OCI-LY1 (cell line): ENCODE measurements at regions not wholly inside any gene's neighbourhood (a gene's known extent, or its start where the extent isn't known, plus 50 kb on each side); places are given as distances from the start of the nearest gene placed in this dataset.

Experiments used
- H2AFZ ChIP-seq: fragments of 200-600 bp; sonication (generic), shearing (Covaris generic); 2 replicates; pipeline ENCODE4 v1.6.0; 2014; ENCODE audit warnings: antibody characterized with exemption, mild to moderate bottlenecking, low read length
- H3F3A ChIP-seq: fragments of 200-600 bp; sonication (generic), shearing (Covaris generic); 2 replicates; pipeline ENCODE4 v1.6.0; 2014; ENCODE audit warnings: mild to moderate bottlenecking, antibody characterized with exemption, low read length, moderate library complexity; ENCODE audit not compliant: insufficient read depth
- H3K27ac ChIP-seq: fragments of 200-600 bp; sonication (generic); 2 replicates; pipeline ENCODE4 v1.5.1; 2014; ENCODE audit warnings: low read length, mixed run types, mild to moderate bottlenecking, low read depth; ENCODE audit not compliant: poor library complexity, severe bottlenecking
- H3K27me3 ChIP-seq: fragments of 200-600 bp; sonication (generic); 2 replicates; pipeline ENCODE4 v1.6.0; 2014; ENCODE audit warnings: antibody characterized with exemption, mild to moderate bottlenecking, low read length, moderate library complexity; ENCODE audit not compliant: insufficient read depth
- H3K36me3 ChIP-seq: fragments of 200-600 bp; sonication (generic); 2 replicates; pipeline ENCODE4 v1.6.1; 2014; ENCODE audit warnings: mild to moderate bottlenecking, antibody characterized with exemption, low read length, moderate library complexity, mixed read lengths; ENCODE audit not compliant: insufficient read depth
- H3K4me1 ChIP-seq: fragments of 200-600 bp; sonication (generic); 2 replicates; pipeline ENCODE4 v1.5.1; 2014; ENCODE audit warnings: mild to moderate bottlenecking, low read length, moderate library complexity; ENCODE audit not compliant: insufficient read depth, severe bottlenecking
- H3K4me2 ChIP-seq: fragments of 200-600 bp; sonication (generic), shearing (Covaris generic); 2 replicates; pipeline ENCODE4 v1.6.1; 2014; ENCODE audit warnings: low read length
- H3K4me3 ChIP-seq: fragments of 200-600 bp; sonication (generic); 2 replicates; pipeline ENCODE4 v1.5.1; 2014; ENCODE audit warnings: low read length, low read depth, mild to moderate bottlenecking, mixed read lengths; ENCODE audit not compliant: poor library complexity, severe bottlenecking
- H3K79me2 ChIP-seq: fragments of 200-600 bp; shearing (Covaris generic); 2 replicates; pipeline ENCODE4 v1.6.1; 2016; ENCODE audit warnings: mixed run types, low read length, mixed read lengths; ENCODE audit not compliant: insufficient read depth
- H3K9ac ChIP-seq: fragments of 200-600 bp; sonication (generic), shearing (Covaris generic); 2 replicates; pipeline ENCODE4 v1.6.1; 2014; ENCODE audit warnings: mild to moderate bottlenecking, low read length, mixed read lengths
- H3K9me2 ChIP-seq: fragments of 200-600 bp; sonication (generic), shearing (Covaris generic); 2 replicates; pipeline ENCODE4 v1.6.1; 2014; ENCODE audit warnings: low read depth, mild to moderate bottlenecking, low read length, mixed read lengths
- H3K9me3 ChIP-seq: fragments of 200-600 bp; shearing (Covaris generic); 2 replicates; pipeline ENCODE4 v1.6.1; 2014; ENCODE audit warnings: low read length, mixed read lengths
- H4K20me1 ChIP-seq: fragments of 200-600 bp; sonication (generic), shearing (Covaris generic); 2 replicates; pipeline ENCODE4 v1.6.0; 2016; ENCODE audit warnings: mild to moderate bottlenecking, low read length; ENCODE audit not compliant: insufficient read depth
- EZH2 ChIP-seq: fragments of 200-600 bp; sonication (generic), shearing (Covaris generic); IDR thresholded peaks from 2 replicates; pipeline ENCODE4 v1.8.0; 2017; ENCODE audit warnings: borderline replicate concordance, mixed run types, mild to moderate bottlenecking, antibody characterized with exemption, low read length, moderate library complexity, mixed read lengths
- TF ChIP-seq, protein P1 (sequence below): fragments of 200-600 bp; sonication (generic), shearing (Covaris generic); IDR thresholded peaks from 2 replicates; pipeline ENCODE4 v1.5.1; 2017; ENCODE audit warnings: mild to moderate bottlenecking, antibody characterized with exemption, low read length, moderate library complexity, mixed read lengths

DNA sequence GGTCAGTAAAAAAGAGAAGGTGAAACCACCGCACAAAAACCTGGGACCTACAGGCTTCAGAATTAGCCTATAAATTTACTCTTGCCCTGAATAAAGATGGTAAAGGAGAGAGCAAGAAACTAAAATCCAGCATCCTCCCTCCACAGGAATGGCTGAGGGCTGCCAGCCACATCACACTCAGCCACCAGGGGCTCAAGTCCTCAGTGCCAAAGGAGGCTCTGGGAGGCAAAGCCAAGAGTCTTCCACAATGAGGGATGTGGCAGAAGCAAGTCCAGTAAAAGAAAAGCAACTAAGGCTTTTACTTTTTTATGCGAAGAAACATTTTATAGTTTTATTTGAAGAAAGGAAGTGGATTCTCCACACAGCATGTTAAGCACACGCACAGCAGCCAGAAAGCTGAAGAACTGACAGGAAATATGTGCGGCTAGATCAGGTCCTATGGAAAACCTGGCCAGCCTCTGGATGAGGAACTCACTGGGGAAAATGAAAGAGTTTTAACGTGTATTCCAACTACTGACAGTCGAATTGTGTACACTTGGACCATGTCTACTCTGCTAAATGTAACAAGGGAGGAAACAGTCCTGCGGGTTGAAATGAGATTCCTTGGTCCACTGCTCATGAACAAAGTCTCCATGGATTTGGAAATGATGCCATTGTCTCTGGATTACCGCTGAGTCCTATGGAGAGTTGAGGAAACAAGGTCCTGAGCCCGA lies 219.4 kb upstream of the SSTR4 start:
- Histone ChIP-seq H3F3A (no peaks in the 10 kb centered on the region), H3K36me3 (no peaks in the 10 kb centered on the region), H3K27ac (no peak overlapping the region), H3K4me2 (no peak overlapping the region), H3K4me1 (no peaks in the 10 kb centered on the region), H3K4me3 (no peak overlapping the region), H3K9me2 (no peaks in the 10 kb centered on the region), H2AFZ (no peak overlapping the region), H3K79me2 (no peaks in the 10 kb centered on the region), H3K9ac (no peak overlapping the region), H4K20me1 (no peaks in the 10 kb centered on the region), H3K27me3 (no peaks in the 10 kb centered on the region), H3K9me3 (no peaks in the 10 kb centered on the region)
- TF ChIP-seq, protein P1, sequence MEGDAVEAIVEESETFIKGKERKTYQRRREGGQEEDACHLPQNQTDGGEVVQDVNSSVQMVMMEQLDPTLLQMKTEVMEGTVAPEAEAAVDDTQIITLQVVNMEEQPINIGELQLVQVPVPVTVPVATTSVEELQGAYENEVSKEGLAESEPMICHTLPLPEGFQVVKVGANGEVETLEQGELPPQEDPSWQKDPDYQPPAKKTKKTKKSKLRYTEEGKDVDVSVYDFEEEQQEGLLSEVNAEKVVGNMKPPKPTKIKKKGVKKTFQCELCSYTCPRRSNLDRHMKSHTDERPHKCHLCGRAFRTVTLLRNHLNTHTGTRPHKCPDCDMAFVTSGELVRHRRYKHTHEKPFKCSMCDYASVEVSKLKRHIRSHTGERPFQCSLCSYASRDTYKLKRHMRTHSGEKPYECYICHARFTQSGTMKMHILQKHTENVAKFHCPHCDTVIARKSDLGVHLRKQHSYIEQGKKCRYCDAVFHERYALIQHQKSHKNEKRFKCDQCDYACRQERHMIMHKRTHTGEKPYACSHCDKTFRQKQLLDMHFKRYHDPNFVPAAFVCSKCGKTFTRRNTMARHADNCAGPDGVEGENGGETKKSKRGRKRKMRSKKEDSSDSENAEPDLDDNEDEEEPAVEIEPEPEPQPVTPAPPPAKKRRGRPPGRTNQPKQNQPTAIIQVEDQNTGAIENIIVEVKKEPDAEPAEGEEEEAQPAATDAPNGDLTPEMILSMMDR: no peak
- TF ChIP-seq EZH2: no peak

DNA sequence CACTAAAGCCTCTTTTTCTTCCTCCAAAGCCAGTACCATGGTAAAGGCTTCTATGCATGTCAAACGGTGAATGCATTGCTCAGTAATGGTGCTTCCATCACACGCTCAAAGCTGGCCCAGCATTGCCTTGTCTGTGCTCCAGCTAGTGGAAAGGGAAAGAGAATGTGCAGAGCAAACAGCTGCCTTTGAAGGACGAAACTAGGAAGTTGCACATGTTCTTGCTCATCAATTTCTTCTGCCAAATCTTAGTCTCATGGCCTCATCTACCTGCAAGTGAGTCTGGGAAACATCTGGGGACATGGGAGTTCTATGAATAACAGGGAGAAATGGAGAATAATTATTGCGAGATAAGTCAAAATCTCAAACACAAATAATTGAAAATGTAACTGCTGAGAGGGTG lies 216.5 kb upstream of the SSTR4 start:
- H3K27ac ChIP-seq: no peak overlapping the region
- H3K4me1 ChIP-seq: no peaks in the 10 kb centered on the region
- no peaks in the 10 kb centered on the region for H3K79me2 ChIP-seq
- no peaks in the 10 kb centered on the region for H4K20me1 ChIP-seq
- H2AFZ ChIP-seq: no peak overlapping the region
- H3K9ac ChIP-seq: no peak overlapping the region
- no peaks in the 10 kb centered on the region for H3F3A ChIP-seq
- TF ChIP-seq EZH2: no peak
- TF ChIP-seq, protein P1: no peak
- H3K36me3 ChIP-seq: no peaks in the 10 kb centered on the region
- H3K9me2 ChIP-seq: no peaks in the 10 kb centered on the region
- no peaks in the 10 kb centered on the region for H3K9me3 ChIP-seq
- H3K4me3 ChIP-seq: no peak overlapping the region
- H3K27me3 ChIP-seq: no peaks in the 10 kb centered on the region
- H3K4me2 ChIP-seq: no peak overlapping the region

DNA sequence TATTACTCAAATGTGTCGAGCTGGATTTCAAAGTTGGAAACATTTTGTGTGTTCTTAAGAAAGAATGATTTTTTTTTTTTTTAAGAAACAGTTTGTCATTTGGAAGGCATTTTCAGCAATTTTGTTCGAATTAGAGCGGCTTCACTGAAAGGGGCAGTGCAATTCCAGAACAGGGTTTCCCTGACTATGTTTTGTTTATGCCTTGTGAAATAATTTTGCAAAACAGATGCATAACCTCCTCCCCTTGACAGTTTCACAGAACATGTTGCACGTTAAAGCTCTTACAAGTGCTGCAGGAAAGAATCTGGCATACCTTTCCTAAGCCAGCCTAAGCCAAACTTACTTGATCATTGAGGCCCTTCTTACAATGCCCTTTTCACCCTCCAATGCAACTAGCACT lies 216.0 kb upstream of the SSTR4 start:
- H3K27ac ChIP-seq: no peak overlapping the region

More for the DNA sequence above, 216.0 kb upstream of the SSTR4 start:
- TF ChIP-seq EZH2: no peak
- TF ChIP-seq, protein P1: no peak
- H3K9me3 ChIP-seq: no peaks in the 10 kb centered on the region
- no peak overlapping the region for H3K4me2 ChIP-seq
- H4K20me1 ChIP-seq: no peaks in the 10 kb centered on the region
- no peaks in the 10 kb centered on the region for H3K27me3 ChIP-seq
- H3K9ac ChIP-seq: no peak overlapping the region
- H3K9me2 ChIP-seq: no peaks in the 10 kb centered on the region
- no peaks in the 10 kb centered on the region for H3F3A ChIP-seq
- no peaks in the 10 kb centered on the region for H3K79me2 ChIP-seq
- H2AFZ ChIP-seq: no peak overlapping the region
- H3K4me3 ChIP-seq: no peak overlapping the region
- no peaks in the 10 kb centered on the region for H3K4me1 ChIP-seq
- H3K36me3 ChIP-seq: no peaks in the 10 kb centered on the region
